Chondrocyte (in vitro differentiated cells): ENCODE measurements at regions not wholly inside any gene's neighbourhood (a gene's known extent, or its start where the extent isn't known, plus 50 kb on each side); places are given as distances from the start of the nearest gene placed in this dataset.
A peak's percentile ranks its signal among the peaks of the same experiment; 100 is the strongest.

Experiments
- DNase-seq: peaks from one replicate; pipeline ENCODE4 v3.0.0; 2021; ENCODE audit warnings: mixed read lengths, low spot score
- H3K27ac Mint-ChIP-seq: one replicate; pipeline ENCODE4 v1.8.0; 2021; ENCODE audit warnings: mild to moderate bottlenecking, moderate library complexity, mixed read lengths; ENCODE audit not compliant: unreplicated experiment
- H3K27me3 Mint-ChIP-seq: 2 replicates; pipeline ENCODE4 v1.8.0; 2021; ENCODE audit warnings: low read depth, mixed read lengths
- H3K36me3 Mint-ChIP-seq: 2 replicates; pipeline ENCODE4 v1.8.0; 2021; ENCODE audit warnings: low read depth, mixed read lengths
- H3K4me1 Mint-ChIP-seq: 2 replicates; pipeline ENCODE4 v1.8.0; 2021; ENCODE audit warnings: low read depth, mild to moderate bottlenecking, mixed read lengths
- H3K4me3 Mint-ChIP-seq: one replicate; pipeline ENCODE4 v1.8.0; 2021; ENCODE audit warnings: mild to moderate bottlenecking, moderate library complexity, mixed read lengths; ENCODE audit not compliant: unreplicated experiment
- H3K9me3 Mint-ChIP-seq: 2 replicates; pipeline ENCODE4 v1.8.0; 2021; ENCODE audit warnings: low read depth, mixed read lengths
- TF ChIP-seq, protein P1 (sequence below): fragments of 200-600 bp; sonication (generic); IDR thresholded peaks from 2 replicates; pipeline ENCODE4 v1.5.0; 2021; ENCODE audit warnings: antibody characterized with exemption, mild to moderate bottlenecking, moderate library complexity

DNA sequence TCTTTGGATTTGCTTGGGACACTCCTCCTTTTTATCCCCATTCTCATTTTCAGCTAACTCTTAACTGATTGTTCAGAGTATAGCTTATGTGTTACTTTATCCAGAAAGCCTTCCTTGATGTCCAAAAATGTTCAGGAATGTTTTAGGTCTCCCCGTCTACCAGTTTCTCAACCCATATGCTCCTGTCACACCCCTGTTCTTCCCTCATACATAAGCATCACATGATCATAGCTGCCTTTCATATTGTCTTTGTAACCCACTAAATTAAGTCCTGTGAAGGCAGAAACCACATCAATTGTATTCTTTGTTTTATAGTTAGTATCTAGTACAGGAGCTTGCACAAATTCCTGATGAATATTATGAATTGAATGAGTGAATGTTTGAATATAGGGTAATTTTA, 321.9 kb upstream of the ACTBL2 start:
- no peaks in the 10 kb centered on the region for H3K9me3 Mint-ChIP-seq
- no peak for DNase-seq
- no peak overlapping the region for H3K4me3 Mint-ChIP-seq
- peak overlapping the region; percentile 60 for H3K27ac Mint-ChIP-seq
- peaks cover 48% of the 10 kb centered on the region for H3K4me1 Mint-ChIP-seq
- TF ChIP-seq, protein P1, sequence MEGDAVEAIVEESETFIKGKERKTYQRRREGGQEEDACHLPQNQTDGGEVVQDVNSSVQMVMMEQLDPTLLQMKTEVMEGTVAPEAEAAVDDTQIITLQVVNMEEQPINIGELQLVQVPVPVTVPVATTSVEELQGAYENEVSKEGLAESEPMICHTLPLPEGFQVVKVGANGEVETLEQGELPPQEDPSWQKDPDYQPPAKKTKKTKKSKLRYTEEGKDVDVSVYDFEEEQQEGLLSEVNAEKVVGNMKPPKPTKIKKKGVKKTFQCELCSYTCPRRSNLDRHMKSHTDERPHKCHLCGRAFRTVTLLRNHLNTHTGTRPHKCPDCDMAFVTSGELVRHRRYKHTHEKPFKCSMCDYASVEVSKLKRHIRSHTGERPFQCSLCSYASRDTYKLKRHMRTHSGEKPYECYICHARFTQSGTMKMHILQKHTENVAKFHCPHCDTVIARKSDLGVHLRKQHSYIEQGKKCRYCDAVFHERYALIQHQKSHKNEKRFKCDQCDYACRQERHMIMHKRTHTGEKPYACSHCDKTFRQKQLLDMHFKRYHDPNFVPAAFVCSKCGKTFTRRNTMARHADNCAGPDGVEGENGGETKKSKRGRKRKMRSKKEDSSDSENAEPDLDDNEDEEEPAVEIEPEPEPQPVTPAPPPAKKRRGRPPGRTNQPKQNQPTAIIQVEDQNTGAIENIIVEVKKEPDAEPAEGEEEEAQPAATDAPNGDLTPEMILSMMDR, result no peak
- no peaks in the 10 kb centered on the region for H3K27me3 Mint-ChIP-seq
- H3K36me3 Mint-ChIP-seq, result no peaks in the 10 kb centered on the region

DNA sequence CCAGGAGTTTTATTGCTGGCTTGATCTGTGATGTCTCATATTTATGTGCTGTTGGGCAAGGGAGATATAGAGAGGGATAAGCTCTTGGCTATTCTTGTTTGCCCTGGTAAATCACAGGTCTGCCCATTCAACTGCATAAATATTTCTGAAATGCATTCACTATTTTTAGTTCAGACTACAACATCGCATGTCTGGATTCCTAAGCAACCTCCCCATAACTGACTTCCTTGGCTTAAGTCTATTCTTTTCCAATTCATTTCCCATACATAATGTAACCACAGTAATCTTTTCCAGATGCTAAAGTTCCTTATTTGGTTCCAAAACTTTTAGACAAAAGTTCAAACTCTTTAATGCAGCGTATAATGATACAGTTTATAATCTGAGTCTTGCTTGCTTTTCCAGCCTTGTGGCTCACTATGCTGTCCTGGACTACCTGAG, 321.4 kb upstream of the ACTBL2 start:
- no peak overlapping the region for H3K4me3 Mint-ChIP-seq
- no peaks in the 10 kb centered on the region for H3K27me3 Mint-ChIP-seq
- H3K9me3 Mint-ChIP-seq, result no peaks in the 10 kb centered on the region
- peaks cover 45% of the 10 kb centered on the region for H3K4me1 Mint-ChIP-seq
- H3K27ac Mint-ChIP-seq, result peak overlapping the region; percentile 60
- DNase-seq, result no peak
- no peaks in the 10 kb centered on the region for H3K36me3 Mint-ChIP-seq
- TF ChIP-seq, protein P1, result no peak

DNA sequence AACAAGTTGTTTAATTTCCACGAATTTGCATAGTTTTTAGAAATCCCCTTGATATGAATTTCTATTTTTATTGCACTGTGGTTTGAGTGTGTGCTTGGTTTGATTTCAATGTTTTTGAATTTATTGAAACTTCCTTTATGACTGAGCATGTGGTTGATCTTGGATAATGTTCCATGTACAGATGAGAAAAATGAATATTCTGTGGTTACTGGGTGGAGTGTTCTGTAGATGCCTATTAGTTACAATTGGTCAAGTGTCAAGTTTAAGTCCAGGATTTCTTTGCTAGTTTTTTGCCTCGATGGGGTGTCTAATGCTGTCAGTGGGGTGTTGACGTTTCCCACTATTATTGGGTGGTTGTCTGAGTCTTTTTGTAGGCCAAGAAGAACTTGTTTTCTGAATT, 319.5 kb upstream of the ACTBL2 start:
- Mint-ChIP-seq H3K36me3 (no peaks in the 10 kb centered on the region), H3K27ac (peak overlapping the region; percentile 6), H3K4me1 (peaks cover 45% of the 10 kb centered on the region), H3K27me3 (no peaks in the 10 kb centered on the region), H3K4me3 (no peak overlapping the region), H3K9me3 (no peaks in the 10 kb centered on the region)
- DNase-seq, result no peak
- TF ChIP-seq, protein P1, result no peak

DNA sequence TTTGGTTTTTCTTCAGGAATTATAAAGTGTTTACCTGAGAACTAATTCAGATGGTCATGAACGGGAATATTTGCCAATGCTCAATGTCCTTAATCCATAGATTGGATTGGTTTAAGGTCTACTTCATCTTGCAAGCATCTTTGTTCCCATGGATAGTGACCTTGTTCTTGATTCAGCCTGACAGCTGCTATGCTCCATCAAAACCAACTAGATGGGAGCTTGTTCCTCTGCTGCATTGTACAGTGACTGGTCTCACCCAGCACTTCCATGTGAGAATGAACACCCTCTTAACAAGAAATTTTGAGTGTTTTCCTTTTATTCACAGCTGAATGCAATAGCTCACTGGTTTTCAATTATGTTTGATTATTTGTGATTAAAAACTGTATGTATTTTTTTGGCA, 312.6 kb upstream of the ACTBL2 start:
- Mint-ChIP-seq H3K4me1 (peaks cover 14% of the 10 kb centered on the region), H3K36me3 (no peaks in the 10 kb centered on the region), H3K4me3 (no peak overlapping the region), H3K27ac (no peak overlapping the region), H3K9me3 (peaks cover 3% of the 10 kb centered on the region), H3K27me3 (no peaks in the 10 kb centered on the region)
- TF ChIP-seq, protein P1, result no peak
- no peak for DNase-seq

DNA sequence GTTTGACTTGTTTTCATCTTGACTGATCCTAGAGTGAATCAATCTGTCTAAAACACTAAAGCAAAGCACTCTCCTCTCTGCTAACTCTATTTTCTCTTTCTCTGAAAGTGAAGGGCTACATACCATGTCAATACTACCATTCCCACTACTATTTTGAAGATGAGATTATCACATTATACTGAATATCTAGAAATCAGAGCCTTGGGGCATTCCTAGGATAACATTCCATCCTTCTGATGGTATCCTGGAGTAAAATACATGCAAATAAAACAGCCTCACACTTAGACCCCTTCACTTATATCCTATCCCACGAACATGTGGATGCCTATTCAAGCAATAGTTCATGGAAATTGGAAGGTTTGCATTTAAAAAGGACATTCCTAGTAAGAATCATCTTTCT, 309.3 kb upstream of the ACTBL2 start:
- TF ChIP-seq, protein P1, result no peak

More for the DNA sequence above, 309.3 kb upstream of the ACTBL2 start:
- no peaks in the 10 kb centered on the region for H3K27me3 Mint-ChIP-seq
- no peak overlapping the region for H3K4me3 Mint-ChIP-seq
- no peaks in the 10 kb centered on the region for H3K36me3 Mint-ChIP-seq
- no peak overlapping the region for H3K27ac Mint-ChIP-seq
- H3K4me1 Mint-ChIP-seq, result peaks cover 14% of the 10 kb centered on the region
- peaks cover 3% of the 10 kb centered on the region for H3K9me3 Mint-ChIP-seq
- no peak for DNase-seq
